ENCODE measurements at regions not wholly inside any gene's neighbourhood (a gene's known extent, or its start where the extent isn't known, plus 50 kb on each side); places are given as distances from the start of the nearest gene placed in this dataset.

GRCh38 chrX:150258176-150258425 lies 105.0 kb upstream of the MAMLD1 start:
- TF ChIP-seq CTCF (IDR thresholded peaks at IDR 0.05) (no peak), POLR2A (IDR thresholded peaks at IDR 0.05) (no peak)
